ENCODE measurements at regions not wholly inside any gene's neighbourhood (a gene's known extent, or its start where the extent isn't known, plus 50 kb on each side); places are given as distances from the start of the nearest gene placed in this dataset.

GRCh38 chr1:31127266-31127665 lies 61.7 kb upstream of the PUM1 start:
- DNase-seq = no peak
- intact Hi-C loops (cut with DNase I) = no loop called here
- ATAC-seq (ENCODE audit: poor library complexity) = no peak

DNA sequence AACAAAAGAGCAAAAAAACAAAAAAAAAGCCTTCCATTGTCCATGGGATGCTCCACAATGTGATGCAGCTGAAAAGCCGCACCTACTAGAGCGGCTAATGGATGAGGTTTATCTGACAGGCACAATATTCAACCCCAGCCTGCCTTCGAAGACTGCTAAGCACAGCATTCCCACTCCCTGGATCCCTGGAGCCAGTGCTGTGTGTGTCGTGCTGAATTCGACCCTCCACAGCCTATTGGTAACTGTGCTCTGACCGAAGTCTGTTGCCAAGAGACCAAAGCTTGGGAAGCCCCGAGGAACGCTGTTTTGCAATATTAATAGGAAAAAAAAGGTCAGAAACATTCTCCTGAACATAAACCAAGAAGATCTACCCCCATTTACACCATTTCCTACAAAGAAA lies 57.2 kb upstream of the PUM1 start:
- intact Hi-C loops (cut with DNase I) = no loop called here
- ATAC-seq (ENCODE audit: poor library complexity) (no peak), DNase-seq (peak; percentile 39)

DNA sequence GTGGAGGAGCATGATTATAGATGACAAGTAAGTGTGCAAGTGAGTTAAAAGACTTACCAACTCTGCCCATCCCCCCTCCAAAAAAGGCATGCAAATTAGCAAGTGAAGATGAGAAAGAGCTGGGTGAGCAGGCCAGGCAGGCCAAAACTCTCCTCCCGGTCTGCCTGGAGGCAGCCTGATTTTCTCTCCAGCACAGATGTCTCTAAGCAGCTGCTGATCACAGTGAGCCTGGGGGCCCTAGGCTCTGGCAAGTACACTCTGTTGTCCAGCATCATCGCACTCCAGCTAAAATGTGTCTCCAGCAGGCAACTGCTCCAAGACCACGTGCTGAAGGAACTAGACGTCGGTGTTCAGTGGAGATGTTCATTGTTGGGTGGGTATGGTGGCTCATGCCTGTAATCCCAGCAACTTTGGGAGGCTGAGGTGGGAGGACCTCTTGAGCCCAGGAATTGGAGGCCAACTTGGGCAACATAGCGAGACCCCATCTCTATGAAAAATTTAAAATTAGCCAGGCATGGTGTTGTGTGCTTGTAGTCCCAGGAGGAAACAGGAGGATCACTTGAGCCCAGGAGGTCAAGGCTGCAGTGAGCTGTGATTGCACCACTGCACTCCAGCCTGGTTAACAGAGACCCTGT lies 56.7 kb upstream of the PUM1 start:
- intact Hi-C loops (cut with DNase I) = no loop called here
- peak; percentile 16 for DNase-seq
- no peak for ATAC-seq (ENCODE audit: poor library complexity)

DNA sequence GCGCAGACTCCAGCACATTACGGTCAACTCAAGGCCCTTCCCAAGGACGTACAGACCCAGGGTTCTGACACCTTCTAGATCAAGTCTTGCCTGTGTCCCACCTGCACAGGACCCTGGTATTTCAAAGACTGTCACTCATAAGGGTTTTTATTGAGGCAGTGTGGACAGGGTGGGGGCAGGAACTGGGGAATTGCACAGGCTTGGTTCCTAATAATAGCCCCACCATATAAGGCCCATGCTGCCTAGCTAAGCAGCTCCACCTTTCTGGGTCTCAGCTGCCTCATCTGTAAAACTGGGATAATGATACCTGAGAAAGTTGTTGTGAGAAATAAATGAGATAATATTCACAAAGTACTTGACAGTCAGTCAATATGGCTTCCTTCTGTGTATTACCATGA lies 55.3 kb upstream of the PUM1 start:
- peak; percentile 0 for DNase-seq
- intact Hi-C loops (cut with DNase I) = no loop called here
- ATAC-seq (ENCODE audit: poor library complexity) = peak; percentile 82

DNA sequence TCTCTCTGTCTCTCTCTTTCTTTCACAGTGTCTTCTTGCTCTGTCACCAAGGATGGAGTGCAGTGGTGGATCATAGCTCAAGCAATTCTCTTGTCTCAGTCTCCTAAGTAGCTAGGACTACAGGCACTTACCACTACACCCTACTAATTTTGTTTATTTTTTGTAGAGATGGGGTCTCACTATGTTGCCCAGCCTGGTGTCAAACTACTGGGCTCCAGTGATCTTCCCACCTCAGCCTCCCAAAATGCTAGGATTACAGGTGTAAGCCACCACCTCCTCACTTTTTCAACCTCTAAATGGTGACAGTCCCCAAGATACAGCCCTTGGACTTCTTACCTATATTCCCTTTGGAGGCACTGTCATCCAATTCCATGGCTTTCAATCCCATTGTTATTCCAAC lies 50.5 kb upstream of the PUM1 start:
- ATAC-seq (ENCODE audit: poor library complexity) (no peak), DNase-seq (no peak)
- intact Hi-C loops (cut with DNase I) = no loop called here
